MM.1S (cell line): ENCODE measurements at regions not wholly inside any gene's neighbourhood (a gene's known extent, or its start where the extent isn't known, plus 50 kb on each side); places are given as distances from the start of the nearest gene placed in this dataset.

Source experiments
- DNase-seq: peaks from one replicate; pipeline ENCODE4 v3.0.0-alpha.2; 2015
- H2AFZ ChIP-seq: fragments of 300-600 bp; sonication (generic); 2 replicates; pipeline ENCODE4 v1.6.0; 2016; ENCODE audit warnings: antibody characterized with exemption, low read length
- H3F3A ChIP-seq: fragments of 300-600 bp; sonication (generic); 2 replicates; pipeline ENCODE4 v1.6.1; 2016; ENCODE audit warnings: mild to moderate bottlenecking, antibody characterized with exemption, low read length, moderate library complexity, mixed read lengths; ENCODE audit not compliant: insufficient read depth
- H3K27ac ChIP-seq: fragments of 300-600 bp; sonication (generic); 2 replicates; pipeline ENCODE4 v1.5.1; 2016; ENCODE audit warnings: mild to moderate bottlenecking, low read length
- H3K27me3 ChIP-seq: fragments of 300-600 bp; sonication (generic); replicated peaks from 2 replicates; pipeline ENCODE4 v1.6.0; 2016; ENCODE audit warnings: low read length; ENCODE audit not compliant: insufficient read depth
- H3K36me3 ChIP-seq: fragments of 300-600 bp; sonication (generic); replicated peaks from 2 replicates; pipeline ENCODE4 v1.6.1; 2016; ENCODE audit warnings: mild to moderate bottlenecking, low read length, mixed read lengths; ENCODE audit not compliant: insufficient read depth
- H3K4me1 ChIP-seq: fragments of 300-600 bp; sonication (generic); 2 replicates; pipeline ENCODE4 v1.6.1; 2016; ENCODE audit warnings: low read length, mixed read lengths
- H3K4me2 ChIP-seq: fragments of 300-600 bp; sonication (generic); 2 replicates; pipeline ENCODE4 v1.6.0; 2016; ENCODE audit warnings: low read depth, low read length
- H3K4me3 ChIP-seq: fragments of 300-600 bp; sonication (generic); 2 replicates; pipeline ENCODE4 v1.5.1; 2016; ENCODE audit warnings: low read length, mixed read lengths
- H3K79me2 ChIP-seq: fragments of 300-600 bp; sonication (generic); 2 replicates; pipeline ENCODE4 v1.6.1; 2016; ENCODE audit warnings: mixed run types, low read length, mixed read lengths
- H3K9ac ChIP-seq: fragments of 300-600 bp; sonication (generic); 2 replicates; pipeline ENCODE4 v1.6.1; 2016; ENCODE audit warnings: low read length, mixed read lengths
- H3K9me2 ChIP-seq: fragments of 300-600 bp; sonication (generic); replicated peaks from 2 replicates; pipeline ENCODE4 v1.6.1; 2016; ENCODE audit warnings: mild to moderate bottlenecking, low read length, mixed read lengths; ENCODE audit not compliant: insufficient read depth
- H3K9me3 ChIP-seq: fragments of 300-600 bp; sonication (generic); replicated peaks from 2 replicates; pipeline ENCODE4 v1.6.1; 2016; ENCODE audit warnings: mild to moderate bottlenecking, low read length, mixed read lengths; ENCODE audit not compliant: insufficient read depth
- H4K20me1 ChIP-seq: fragments of 300-600 bp; sonication (generic); 2 replicates; pipeline ENCODE4 v1.6.1; 2016; ENCODE audit warnings: mild to moderate bottlenecking, low read length, moderate library complexity, mixed read lengths; ENCODE audit not compliant: insufficient read depth
- CTCF ChIP-seq: fragments of 300-600 bp; sonication (generic); IDR thresholded peaks from 2 replicates; pipeline ENCODE4 v1.5.1; 2016; ENCODE audit warnings: antibody characterized with exemption, low read length, mixed read lengths
- EZH2 ChIP-seq: fragments of 300-600 bp; sonication (generic); optimal IDR thresholded peaks from 2 replicates; pipeline ENCODE3; 2017; ENCODE audit warnings: low read depth, mild to moderate bottlenecking, antibody characterized with exemption, low read length, mixed read lengths
- EZH2phosphoT487 ChIP-seq: fragments of 300-600 bp; sonication (generic); IDR thresholded peaks from 2 replicates; pipeline ENCODE4 v1.6.1; 2018; ENCODE audit warnings: antibody characterized with exemption, low read length

GRCh38 chr1:59032228-59032627, 248.4 kb upstream of the JUN start:
- Histone ChIP-seq H3K4me1 (no peaks in the 10 kb centered on the region), H3K79me2 (no peaks in the 10 kb centered on the region), H2AFZ (no peak overlapping the region), H4K20me1 (no peaks in the 10 kb centered on the region), H3K27me3 (no peaks in the 10 kb centered on the region), H3K27ac (no peak overlapping the region), H3K4me2 (no peak overlapping the region), H3K9ac (no peak overlapping the region), H3K36me3 (no peaks in the 10 kb centered on the region), H3F3A (no peaks in the 10 kb centered on the region), H3K4me3 (no peak overlapping the region), H3K9me2 (no peaks in the 10 kb centered on the region), H3K9me3 (no peaks in the 10 kb centered on the region)
- no peak for DNase-seq
- TF ChIP-seq CTCF, result no peak
- TF ChIP-seq EZH2phosphoT487, result no peak
- no peak for TF ChIP-seq EZH2

- Histone ChIP-seq H3K27me3 (no peaks in the 10 kb centered on the region), H3K9ac (no peak overlapping the region), H3K4me1 (no peaks in the 10 kb centered on the region), H3F3A (no peaks in the 10 kb centered on the region), H3K9me3 (no peaks in the 10 kb centered on the region), H3K9me2 (no peaks in the 10 kb centered on the region), H4K20me1 (no peaks in the 10 kb centered on the region), H3K4me3 (no peak overlapping the region), H3K27ac (no peak overlapping the region), H3K4me2 (no peak overlapping the region), H2AFZ (no peak overlapping the region), H3K79me2 (no peaks in the 10 kb centered on the region), H3K36me3 (no peaks in the 10 kb centered on the region)
- TF ChIP-seq EZH2phosphoT487 (no peak), EZH2 (no peak), CTCF (no peak)
- no peak for DNase-seq
Measured at GRCh38 chr1:59033761-59034160, 249.9 kb upstream of the JUN start.

GRCh38 chr1:59034925-59035324, 251.1 kb upstream of the JUN start:
- no peaks in the 10 kb centered on the region for H3K9me3 ChIP-seq
- no peak overlapping the region for H2AFZ ChIP-seq
- H4K20me1 ChIP-seq, result no peaks in the 10 kb centered on the region
- TF ChIP-seq EZH2, result no peak
- TF ChIP-seq CTCF, result no peak
- H3F3A ChIP-seq, result no peaks in the 10 kb centered on the region
- H3K27ac ChIP-seq, result no peak overlapping the region
- H3K9me2 ChIP-seq, result no peaks in the 10 kb centered on the region
- H3K27me3 ChIP-seq, result no peaks in the 10 kb centered on the region
- DNase-seq, result no peak
- H3K36me3 ChIP-seq, result no peaks in the 10 kb centered on the region
- no peak overlapping the region for H3K4me3 ChIP-seq
- H3K79me2 ChIP-seq, result no peaks in the 10 kb centered on the region
- H3K4me1 ChIP-seq, result no peaks in the 10 kb centered on the region
- no peak overlapping the region for H3K4me2 ChIP-seq
- no peak overlapping the region for H3K9ac ChIP-seq
